22Rv1 (cell line): ENCODE measurements at regions not wholly inside any gene's neighbourhood (a gene's known extent, or its start where the extent isn't known, plus 50 kb on each side); places are given as distances from the start of the nearest gene placed in this dataset.

ENCODE experiments used
- H3K27ac ChIP-seq: fragments of 450-650 bp; 2 replicates; pipeline ENCODE4 v1.5.1; 2017
- CTCF ChIP-seq: fragments of 450-650 bp; IDR thresholded peaks from 2 replicates; pipeline ENCODE4 v1.5.1; 2017; ENCODE audit warnings: mild to moderate bottlenecking
- ZFX ChIP-seq: fragments of 450-650 bp; IDR thresholded peaks from 2 replicates; pipeline ENCODE4 v1.6.1; 2017; ENCODE audit warnings: antibody characterized with exemption, borderline replicate concordance

DNA sequence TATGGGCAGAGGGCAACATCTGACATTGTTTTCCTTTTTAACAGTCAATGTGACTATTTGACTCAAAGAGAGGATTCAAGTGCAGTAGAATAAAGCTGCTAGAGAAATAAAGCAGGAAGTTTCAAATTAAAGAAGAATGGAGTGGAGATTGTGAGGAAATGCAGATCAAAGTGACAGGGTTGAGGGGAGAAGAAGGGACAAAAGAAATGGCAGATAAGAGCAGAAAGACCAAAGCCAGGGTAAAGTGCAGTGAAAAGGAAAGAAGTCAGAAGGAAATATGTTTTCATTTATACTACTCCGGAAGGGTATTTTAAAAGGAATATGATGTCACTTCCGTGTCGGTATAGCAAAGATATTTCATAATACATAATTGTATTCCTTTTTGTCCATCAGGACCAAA, 297.5 kb upstream of the CRIM1 start:
- H3K27ac ChIP-seq: no peak overlapping the region
- TF ChIP-seq CTCF (no peak), ZFX (no peak)

- no peak for TF ChIP-seq ZFX
- TF ChIP-seq CTCF: no peak
- H3K27ac ChIP-seq: no peak overlapping the region
These were observed 302.8 kb upstream of the CRIM1 start for GRCh38 chr2:36052819-36053218.

DNA sequence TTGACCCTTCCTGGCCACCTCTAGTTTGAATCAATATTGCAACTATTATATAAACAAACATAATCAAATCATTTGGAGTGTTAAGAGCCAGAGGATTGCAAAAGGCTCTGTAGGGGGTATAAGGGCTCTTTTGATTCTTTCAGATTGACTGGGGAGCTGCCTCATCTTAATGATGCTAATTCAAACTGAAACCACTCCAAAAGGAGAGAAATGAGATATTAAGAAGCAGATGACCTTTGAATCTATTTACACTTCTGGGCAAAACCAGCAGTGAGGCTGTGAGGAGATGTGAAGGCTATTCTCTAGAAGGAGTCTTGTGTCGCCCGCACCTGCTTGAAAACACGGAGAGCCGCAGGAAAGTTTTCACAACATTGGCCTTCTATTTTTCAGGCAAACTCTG, 311.2 kb upstream of the CRIM1 start:
- H3K27ac ChIP-seq: no peak overlapping the region
- TF ChIP-seq CTCF (no peak), ZFX (no peak)

- no peak for TF ChIP-seq CTCF
- TF ChIP-seq ZFX: no peak
- no peak overlapping the region for H3K27ac ChIP-seq
These were observed 320.4 kb upstream of the CRIM1 start for GRCh38 chr2:36035137-36035536.

DNA sequence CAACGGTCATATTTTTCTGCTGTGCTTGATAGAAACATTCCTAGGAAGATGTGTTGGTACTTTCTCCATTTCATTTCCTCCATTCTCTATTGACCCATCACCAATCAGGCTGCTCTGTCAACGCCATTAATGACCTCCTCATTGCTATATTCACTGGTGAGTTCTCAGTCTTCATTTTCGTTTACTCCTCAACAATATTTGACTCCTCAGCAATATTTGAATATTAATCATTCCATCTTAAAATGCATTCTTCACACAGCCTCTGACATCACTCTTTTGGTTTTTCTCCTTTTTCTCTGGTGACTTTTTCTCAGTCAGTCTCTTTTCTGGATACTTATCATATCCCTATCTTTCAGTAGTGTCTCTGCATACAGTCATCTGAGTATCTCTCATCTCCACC, 323.5 kb upstream of the CRIM1 start:
- no peak overlapping the region for H3K27ac ChIP-seq
- TF ChIP-seq ZFX (no peak), CTCF (no peak)

- H3K27ac ChIP-seq: no peak overlapping the region
- TF ChIP-seq ZFX: no peak
- TF ChIP-seq CTCF: no peak
These were observed 324.1 kb upstream of the CRIM1 start for GRCh38 chr2:36031471-36031870.

GRCh38 chr2:36027616-36028015, 328.0 kb upstream of the CRIM1 start:
- no peak overlapping the region for H3K27ac ChIP-seq
- TF ChIP-seq ZFX (no peak), CTCF (no peak)
